Loucy (cell line): ENCODE measurements at regions not wholly inside any gene's neighbourhood (a gene's known extent, or its start where the extent isn't known, plus 50 kb on each side); places are given as distances from the start of the nearest gene placed in this dataset.

Experiments
- EZH2phosphoT487 ChIP-seq: fragments of 200-600 bp; IDR thresholded peaks from 2 replicates; pipeline ENCODE4 v1.6.1; 2018; ENCODE audit warnings: antibody characterized with exemption, mild to moderate bottlenecking, moderate library complexity, borderline replicate concordance
- TF ChIP-seq, protein P1 (sequence below): fragments of 200-600 bp; sonication (generic); conservative IDR thresholded peaks from 2 replicates; pipeline ENCODE4 v1.5.1; 2014; ENCODE audit warnings: mild to moderate bottlenecking, antibody characterized with exemption, low read length

- TF ChIP-seq, protein P1, sequence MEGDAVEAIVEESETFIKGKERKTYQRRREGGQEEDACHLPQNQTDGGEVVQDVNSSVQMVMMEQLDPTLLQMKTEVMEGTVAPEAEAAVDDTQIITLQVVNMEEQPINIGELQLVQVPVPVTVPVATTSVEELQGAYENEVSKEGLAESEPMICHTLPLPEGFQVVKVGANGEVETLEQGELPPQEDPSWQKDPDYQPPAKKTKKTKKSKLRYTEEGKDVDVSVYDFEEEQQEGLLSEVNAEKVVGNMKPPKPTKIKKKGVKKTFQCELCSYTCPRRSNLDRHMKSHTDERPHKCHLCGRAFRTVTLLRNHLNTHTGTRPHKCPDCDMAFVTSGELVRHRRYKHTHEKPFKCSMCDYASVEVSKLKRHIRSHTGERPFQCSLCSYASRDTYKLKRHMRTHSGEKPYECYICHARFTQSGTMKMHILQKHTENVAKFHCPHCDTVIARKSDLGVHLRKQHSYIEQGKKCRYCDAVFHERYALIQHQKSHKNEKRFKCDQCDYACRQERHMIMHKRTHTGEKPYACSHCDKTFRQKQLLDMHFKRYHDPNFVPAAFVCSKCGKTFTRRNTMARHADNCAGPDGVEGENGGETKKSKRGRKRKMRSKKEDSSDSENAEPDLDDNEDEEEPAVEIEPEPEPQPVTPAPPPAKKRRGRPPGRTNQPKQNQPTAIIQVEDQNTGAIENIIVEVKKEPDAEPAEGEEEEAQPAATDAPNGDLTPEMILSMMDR, result no peak
- TF ChIP-seq EZH2phosphoT487, result no peak
Observed at GRCh38 chr7:155948423-155948822, 136.2 kb upstream of the SHH start.
